Stomach (tissue), 8 donors: ENCODE measurements at regions not wholly inside any gene's neighbourhood (a gene's known extent, or its start where the extent isn't known, plus 50 kb on each side); places are given as distances from the start of the nearest gene placed in this dataset.
A peak's percentile ranks its signal among the peaks of the same experiment; 100 is the strongest.
"Not testable (repeated sequence)": the region's sequence is repeated elsewhere in the genome, so short reads cannot be mapped to it uniquely, and the experiment has no call there.

Experiments used
- DNase-seq, 2 donors: peaks; one replicate each; pipeline versions ENCODE4 v3.0.0 to v3.0.0-alpha.2; 2013 to 2019
- H3K27ac ChIP-seq, 5 donors: fragments of 200-600 bp in 4 of 5; sonication (generic) in 4 of 5; one replicate each; pipeline ENCODE4 v1.5.1; 2013 to 2019; ENCODE audit warnings: mild to moderate bottlenecking in 1 of 5, moderate library complexity in 1 of 5
- H3K27me3 ChIP-seq, 3 donors: fragments of 200-600 bp; sonication (generic); one replicate each; pipeline ENCODE4 v1.5.1; 2017 to 2019; ENCODE audit warnings: mixed run types in 1 of 3
- H3K36me3 ChIP-seq, 4 donors: fragments of 200-600 bp; sonication (generic); 1 replicate in 3 of 4; 2 replicates in 1 of 4; pipeline ENCODE4 v1.5.1; 2016 to 2019
- H3K4me1 ChIP-seq, 4 donors: fragments of 200-600 bp; sonication (generic); one replicate each; pipeline ENCODE4 v1.5.1; 2016 to 2019
- H3K4me3 ChIP-seq, 4 donors: fragments of 200-600 bp; sonication (generic) in 3 of 4; one replicate each; pipeline ENCODE4 v1.5.1; 2016 to 2019; ENCODE audit warnings: mild to moderate bottlenecking in 1 of 4
- H3K9me3 ChIP-seq, 4 donors: fragments of 200-600 bp; sonication (generic); one replicate each; pipeline ENCODE4 v1.5.1; 2016 to 2019
- EP300 ChIP-seq: sonication (generic); formaldehyde crosslinking; IDR thresholded peaks from one replicate; pipeline ENCODE4 v1.6.1; 2017; ENCODE audit warnings: antibody characterized with exemption
- POLR2A ChIP-seq, 4 donors: fragments of 450-650 bp; IDR thresholded peaks; one replicate each; pipeline ENCODE4 v1.6.1; 2016; ENCODE audit warnings: antibody characterized with exemption in 4 of 4, control low read depth in 2 of 4, mild to moderate bottlenecking in 1 of 4, moderate library complexity in 1 of 4
- POLR2AphosphoS5 ChIP-seq, 3 donors: sonication (generic); formaldehyde crosslinking; IDR thresholded peaks; one replicate each; pipeline ENCODE4 v1.6.1; 2016; ENCODE audit warnings: antibody characterized with exemption in 3 of 3
- WGBS, 5 donors: extraction: QIAGEN DNeasy Blood & Tissue Kit in 3 of 5; methylation state at CpG; one replicate each; pipeline versions ENCODE4 v1.1.5 to v1.1.7; 2013 to 2018; 5-methylcytosine and 5-hydroxymethylcytosine counted together
- intact Hi-C: fragments of 100-400 bp; cut with DNase I; formaldehyde crosslinking; loops from one replicate; pipeline ENCODE4 v1.15.1; 2023; ENCODE audit warnings: low total_unique reads
- TF ChIP-seq, protein P1 (sequence below), 7 experiments: fragments of 450-650 bp in 4 of 7; fragments of 200-600 bp in 3 of 7; sonication (generic) in 3 of 7; IDR thresholded peaks; one replicate each; pipeline ENCODE4 v1.5.1; 2016 to 2019; ENCODE audit warnings: antibody characterized with exemption in 7 of 7, control low read depth in 2 of 7, mild to moderate bottlenecking in 1 of 7
- donor health status: healthy with polysubstance abuse.
- donor health status: Bipolar disorder and iron deficiency.
- donor health status: healthy.

DNA sequence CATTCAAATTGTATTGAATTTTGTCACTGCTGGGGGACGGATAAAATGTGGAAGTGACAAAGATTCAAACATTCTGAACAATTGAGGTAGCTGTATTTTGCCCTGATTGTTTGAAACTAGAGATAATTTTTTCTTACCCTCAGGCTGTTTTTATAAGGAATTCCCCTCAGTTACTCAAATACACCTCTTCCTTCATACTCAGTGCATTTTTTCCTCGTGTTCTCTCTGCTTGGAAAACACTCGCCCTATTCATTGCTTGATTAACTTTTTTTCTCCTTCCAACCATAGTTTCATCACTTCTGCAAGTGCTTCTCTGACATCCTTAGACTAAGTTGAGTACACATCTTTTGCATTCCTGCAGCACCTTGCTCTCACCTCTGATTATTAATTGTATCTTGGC lies 454.5 kb upstream of the FAM174A start:
- not testable (repeated sequence) for H3K4me1 ChIP-seq

DNA sequence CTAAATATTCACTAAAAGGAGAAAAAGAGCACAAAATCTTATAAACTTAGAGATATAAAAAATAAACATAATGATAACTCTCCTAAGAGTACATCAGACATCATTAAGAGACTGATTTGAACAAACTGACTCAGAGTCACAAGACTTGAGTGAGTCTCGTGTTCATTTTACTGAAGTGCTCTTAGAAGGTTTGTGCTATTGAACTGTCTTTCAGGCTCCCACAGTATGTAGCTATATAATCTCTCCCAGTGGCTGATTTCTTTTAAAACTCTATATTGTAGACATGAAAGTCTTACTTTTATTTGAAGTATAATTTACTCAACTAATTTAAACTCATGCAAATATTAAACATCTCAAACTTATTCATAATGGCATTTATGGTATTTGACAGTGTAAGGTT lies 456.0 kb upstream of the FAM174A start:
- H3K27me3 ChIP-seq, DNase-seq, H3K4me3 ChIP-seq, H3K27ac ChIP-seq, H3K36me3 ChIP-seq, H3K9me3 ChIP-seq, H3K4me1 ChIP-seq, intact Hi-C loops: not testable (repeated sequence)
- WGBS, 5 donors = 53 to 85% (median 62%) methylated on average over 1 of the region's 1 CpG

More for the DNA sequence above, 454.5 kb upstream of the FAM174A start:
- intact Hi-C loops, DNase-seq, H3K9me3 ChIP-seq, H3K27ac ChIP-seq, H3K4me3 ChIP-seq, H3K36me3 ChIP-seq, H3K27me3 ChIP-seq: not testable (repeated sequence)
- 22 to 52% (median 30%) methylated on average over 3 of the region's 3 CpGs for WGBS, 5 donors

DNA sequence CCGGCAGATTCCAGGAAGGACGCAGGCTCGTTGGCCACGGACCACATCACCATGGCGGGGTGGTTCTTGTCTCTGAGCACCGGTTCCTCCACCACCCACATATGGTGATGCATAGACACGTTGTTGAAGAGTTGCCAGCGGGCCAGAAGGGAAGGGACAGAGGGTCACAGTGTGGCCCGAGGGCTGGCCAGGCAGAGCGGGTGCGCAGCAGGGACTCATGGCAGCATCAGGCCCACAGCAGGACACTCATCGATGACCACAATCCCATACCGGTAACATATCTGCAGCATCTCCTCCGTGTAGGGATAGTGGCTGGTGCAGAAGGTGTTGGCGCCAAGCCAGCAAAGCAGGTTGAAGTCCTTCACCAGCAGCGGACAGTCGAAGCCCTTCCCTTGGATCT lies 469.2 kb upstream of the FAM174A start:
- H3K27me3 ChIP-seq, H3K4me3 ChIP-seq, DNase-seq, H3K4me1 ChIP-seq, H3K27ac ChIP-seq, H3K36me3 ChIP-seq, H3K9me3 ChIP-seq, intact Hi-C loops: not testable (repeated sequence)
- 91 to 100% (median 96%) methylated on average over 1 to 17 of the region's 17 CpGs for WGBS, 5 donors

DNA sequence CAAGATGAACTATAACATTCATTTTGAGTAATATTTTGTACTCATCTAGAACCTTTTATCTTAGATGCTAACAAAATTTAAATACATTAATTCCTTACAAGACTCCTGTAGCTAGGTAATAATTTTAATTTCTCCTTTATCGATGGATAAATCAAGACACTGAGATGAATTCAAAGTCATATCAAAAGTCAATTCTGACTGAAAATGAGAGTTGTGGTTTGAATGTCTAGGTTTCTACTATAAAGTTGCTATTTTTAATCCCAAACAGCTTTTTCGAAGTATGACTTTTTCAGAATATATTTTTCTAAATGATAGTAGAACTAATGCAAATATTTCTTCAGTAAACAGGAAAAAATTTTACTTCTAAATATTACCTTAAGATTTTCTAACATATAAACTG lies 491.7 kb upstream of the FAM174A start:
- no peak for DNase-seq
- Histone ChIP-seq H3K9me3 (no peaks in the 10 kb centered on the region), H3K27ac (no peak overlapping the region), H3K4me1 (no peaks in the 10 kb centered on the region), H3K27me3 (no peaks in the 10 kb centered on the region), H3K36me3 (no peaks in the 10 kb centered on the region), H3K4me3 (no peak overlapping the region)
- intact Hi-C loops = no loop called here
- WGBS, 5 donors = 65 to 85% (median 80%) methylated on average over 2 of the region's 2 CpGs
- no peak for TF ChIP-seq EP300

DNA sequence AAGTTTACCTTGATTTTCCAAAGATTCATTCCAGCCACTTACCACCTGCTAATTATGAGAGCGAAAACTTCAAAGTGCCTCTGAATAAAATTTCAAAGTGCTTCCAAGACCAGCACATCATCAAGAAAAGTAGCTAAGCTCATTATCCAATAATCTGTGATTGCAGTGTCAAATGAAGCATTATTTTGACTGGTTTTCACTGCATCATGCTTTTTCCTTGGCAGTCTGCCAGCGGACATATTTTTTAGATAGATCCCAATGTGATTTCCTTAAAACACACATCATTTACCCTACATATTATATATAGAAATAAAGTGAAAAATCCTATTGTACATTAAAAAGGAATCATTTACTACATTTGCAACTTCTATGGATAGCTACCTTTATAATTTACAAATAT lies 508.6 kb upstream of the FAM174A start:
- peak in 1 of 2 donors; percentile 1 for DNase-seq
- Histone ChIP-seq H3K36me3 (no peaks in the 10 kb centered on the region), H3K4me1 (no peaks in the 10 kb centered on the region), H3K9me3 (no peaks in the 10 kb centered on the region), H3K27me3 (no peaks in the 10 kb centered on the region), H3K4me3 (no peak overlapping the region), H3K27ac (no peak overlapping the region)
- 71 to 80% (median 76%) methylated on average over 2 of the region's 2 CpGs for WGBS, 5 donors
- intact Hi-C loops = no loop called here
- TF ChIP-seq EP300 (no peak), POLR2AphosphoS5 (IDR thresholded peaks at IDR 0.05) (no peak), POLR2A (IDR thresholded peaks at IDR 0.05) (no peak)
- TF ChIP-seq, protein P1, sequence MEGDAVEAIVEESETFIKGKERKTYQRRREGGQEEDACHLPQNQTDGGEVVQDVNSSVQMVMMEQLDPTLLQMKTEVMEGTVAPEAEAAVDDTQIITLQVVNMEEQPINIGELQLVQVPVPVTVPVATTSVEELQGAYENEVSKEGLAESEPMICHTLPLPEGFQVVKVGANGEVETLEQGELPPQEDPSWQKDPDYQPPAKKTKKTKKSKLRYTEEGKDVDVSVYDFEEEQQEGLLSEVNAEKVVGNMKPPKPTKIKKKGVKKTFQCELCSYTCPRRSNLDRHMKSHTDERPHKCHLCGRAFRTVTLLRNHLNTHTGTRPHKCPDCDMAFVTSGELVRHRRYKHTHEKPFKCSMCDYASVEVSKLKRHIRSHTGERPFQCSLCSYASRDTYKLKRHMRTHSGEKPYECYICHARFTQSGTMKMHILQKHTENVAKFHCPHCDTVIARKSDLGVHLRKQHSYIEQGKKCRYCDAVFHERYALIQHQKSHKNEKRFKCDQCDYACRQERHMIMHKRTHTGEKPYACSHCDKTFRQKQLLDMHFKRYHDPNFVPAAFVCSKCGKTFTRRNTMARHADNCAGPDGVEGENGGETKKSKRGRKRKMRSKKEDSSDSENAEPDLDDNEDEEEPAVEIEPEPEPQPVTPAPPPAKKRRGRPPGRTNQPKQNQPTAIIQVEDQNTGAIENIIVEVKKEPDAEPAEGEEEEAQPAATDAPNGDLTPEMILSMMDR (IDR thresholded peaks at IDR 0.05) = no peak

DNA sequence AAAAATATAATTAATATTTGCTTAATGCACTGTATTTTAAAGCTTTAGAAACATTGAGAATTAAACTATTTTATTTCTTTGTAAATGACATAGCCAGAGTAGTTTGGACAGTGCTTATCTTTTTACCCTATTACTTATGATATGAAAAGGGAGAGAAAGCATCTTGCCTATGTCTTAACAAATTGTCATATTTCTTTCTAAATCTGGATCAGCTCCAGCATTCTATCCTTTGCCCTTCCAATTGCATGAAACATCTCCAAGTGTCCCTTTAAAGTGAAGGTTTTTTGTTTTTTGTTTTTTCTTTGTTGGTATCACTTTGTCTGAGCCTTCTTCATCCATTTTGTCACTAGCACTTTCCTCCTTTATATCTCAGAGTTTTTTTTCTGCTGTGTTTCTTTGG lies 511.6 kb upstream of the FAM174A start:
- no peak overlapping the region for H3K4me3 ChIP-seq
- no peak overlapping the region for H3K27ac ChIP-seq
- TF ChIP-seq EP300 (no peak), POLR2A (IDR thresholded peaks at IDR 0.05) (no peak), POLR2AphosphoS5 (IDR thresholded peaks at IDR 0.05) (no peak)
- TF ChIP-seq, protein P1 (IDR thresholded peaks at IDR 0.05) = no peak
- no peak for DNase-seq
- intact Hi-C loops = no loop called here
- no peaks in the 10 kb centered on the region for H3K9me3 ChIP-seq
- no peaks in the 10 kb centered on the region for H3K4me1 ChIP-seq
- H3K27me3 ChIP-seq = no peaks in the 10 kb centered on the region
- H3K36me3 ChIP-seq = no peaks in the 10 kb centered on the region
